GM23338 (cell line): ENCODE measurements at regions not wholly inside any gene's neighbourhood (a gene's known extent, or its start where the extent isn't known, plus 50 kb on each side); places are given as distances from the start of the nearest gene placed in this dataset.
"Not testable (repeated sequence)": the region's sequence is repeated elsewhere in the genome, so short reads cannot be mapped to it uniquely, and the experiment has no call there.

ENCODE experiments used
- ATAC-seq: fragments of 200-7000 bp; cut with Tn5 transposase; 3 replicates; pipeline ENCODE4 v1.9.1; 2020
- DNase-seq: peaks from one replicate; pipeline ENCODE4 v3.0.0-alpha.2; 2015; ENCODE audit warnings: low spot score
- H2AFZ ChIP-seq: fragments of 200-600 bp; sonication (generic); 2 replicates; pipeline ENCODE4 v1.8.0; 2016; ENCODE audit warnings: antibody characterized with exemption, mild to moderate bottlenecking, moderate library complexity
- H3F3A ChIP-seq: fragments of 200-600 bp; sonication (generic); replicated peaks from 2 replicates; pipeline ENCODE4 v1.8.0; 2017; ENCODE audit warnings: antibody characterized with exemption, mixed run types, low read depth
- H3K27ac ChIP-seq: fragments of 200-600 bp; sonication (generic); 2 replicates; pipeline ENCODE4 v1.6.1; 2016; ENCODE audit warnings: low read depth
- H3K27me3 ChIP-seq: fragments of 200-600 bp; sonication (generic); 2 replicates; pipeline ENCODE4 v1.8.0; 2016; ENCODE audit warnings: mild to moderate bottlenecking, mixed run types, moderate library complexity; ENCODE audit not compliant: insufficient read depth
- H3K36me3 ChIP-seq: fragments of 200-600 bp; sonication (generic); 2 replicates; pipeline ENCODE4 v1.8.0; 2016; ENCODE audit warnings: mild to moderate bottlenecking; ENCODE audit not compliant: insufficient read depth
- H3K4me1 ChIP-seq: fragments of 200-600 bp; sonication (generic); 2 replicates; pipeline ENCODE4 v1.8.0; 2016; ENCODE audit warnings: mild to moderate bottlenecking, moderate library complexity; ENCODE audit not compliant: insufficient read depth
- H3K4me2 ChIP-seq: fragments of 200-600 bp; sonication (generic); 2 replicates; pipeline ENCODE4 v1.7.1; 2017; ENCODE audit warnings: mixed run types
- H3K4me3 ChIP-seq: fragments of 200-600 bp; sonication (generic); 2 replicates; pipeline ENCODE4 v1.6.1; 2016; ENCODE audit warnings: mixed run types
- H3K79me2 ChIP-seq: fragments of 200-600 bp; sonication (generic); replicated peaks from 2 replicates; pipeline ENCODE4 v1.8.0; 2017; ENCODE audit warnings: mild to moderate bottlenecking; ENCODE audit not compliant: insufficient read depth
- H3K9me2 ChIP-seq: fragments of 200-600 bp; sonication (generic); 2 replicates; pipeline ENCODE4 v1.8.0; 2017; ENCODE audit not compliant: insufficient read depth
- H4K20me1 ChIP-seq: fragments of 200-600 bp; sonication (generic); replicated peaks from 2 replicates; pipeline ENCODE4 v1.8.0; 2017; ENCODE audit warnings: mild to moderate bottlenecking; ENCODE audit not compliant: insufficient read depth
- H3K27ac Mint-ChIP-seq: 2 replicates; pipeline ENCODE4 v1.8.0; 2020; ENCODE audit warnings: inconsistent platforms, mild to moderate bottlenecking, moderate library complexity, mixed read lengths
- H3K27me3 Mint-ChIP-seq: 3 replicates; pipeline ENCODE4 v1.8.0; 2022; ENCODE audit warnings: low read depth, mild to moderate bottlenecking, moderate library complexity, mixed read lengths, inconsistent platforms; ENCODE audit not compliant: insufficient read depth, poor library complexity
- H3K36me3 Mint-ChIP-seq: 3 replicates; pipeline ENCODE4 v1.8.0; 2021; ENCODE audit warnings: low read depth, mild to moderate bottlenecking, inconsistent platforms, moderate library complexity, mixed read lengths
- H3K4me1 Mint-ChIP-seq: 3 replicates; pipeline ENCODE4 v1.8.0; 2020; ENCODE audit warnings: mild to moderate bottlenecking, inconsistent platforms, mixed read lengths
- H3K4me3 Mint-ChIP-seq: 3 replicates; pipeline ENCODE4 v1.8.0; 2021; ENCODE audit warnings: moderate library complexity, mild to moderate bottlenecking, inconsistent platforms, mixed read lengths
- H3K9me3 Mint-ChIP-seq: 3 replicates; pipeline ENCODE4 v1.8.0; 2020; ENCODE audit warnings: moderate library complexity, mild to moderate bottlenecking, inconsistent platforms, mixed read lengths
- CREB1 ChIP-seq: fragments of 250-450 bp; sonication (Bioruptor Pico); IDR thresholded peaks from 2 replicates; pipeline ENCODE4 v1.5.0; 2020; ENCODE audit warnings: low read depth, mild to moderate bottlenecking, moderate library complexity
- CTCF ChIP-seq, 2 experiments: fragments of 200-600 bp in 1 of 2; sonication (generic) in 1 of 2; conservative IDR thresholded peaks; 2 replicates each; pipeline versions ENCODE4 v1.5.1 to v1.6.1; 2016 to 2017; ENCODE audit warnings: antibody characterized with exemption in 2 of 2, low read depth in 2 of 2, mild to moderate bottlenecking in 2 of 2, moderate library complexity in 1 of 2
- EZH2 ChIP-seq: fragments of 200-600 bp; sonication (generic); IDR thresholded peaks from one replicate; pipeline ENCODE4 v1.8.0; 2017; ENCODE audit warnings: antibody characterized with exemption, mild to moderate bottlenecking, low read depth; ENCODE audit not compliant: unreplicated experiment
- EZH2phosphoT487 ChIP-seq: fragments of 200-600 bp; sonication (generic); IDR thresholded peaks from one replicate; pipeline ENCODE4 v1.8.1; 2018; ENCODE audit warnings: antibody characterized with exemption; ENCODE audit not compliant: unreplicated experiment
- JUNB ChIP-seq: IDR thresholded peaks from one replicate; pipeline ENCODE4 v1.6.1; 2016; ENCODE audit warnings: antibody characterized with exemption; ENCODE audit not compliant: unreplicated experiment
- POLR2AphosphoS5 ChIP-seq: IDR thresholded peaks from 2 replicates; pipeline ENCODE4 v1.6.1; 2016; ENCODE audit warnings: antibody characterized with exemption, low read depth
- REST ChIP-seq: IDR thresholded peaks from one replicate; pipeline ENCODE4 v1.6.1; 2018; ENCODE audit warnings: antibody characterized with exemption; ENCODE audit not compliant: unreplicated experiment
- STAT1 ChIP-seq: IDR thresholded peaks from one replicate; pipeline ENCODE4 v1.6.1; 2016; ENCODE audit warnings: antibody characterized with exemption; ENCODE audit not compliant: unreplicated experiment
- ZNF114 ChIP-seq: fragments of 250-450 bp; sonication (Bioruptor Pico); IDR thresholded peaks from 2 replicates; pipeline ENCODE4 v1.5.0; 2020; ENCODE audit warnings: mild to moderate bottlenecking, moderate library complexity
- ZNF331 ChIP-seq: fragments of 250-450 bp; sonication (Bioruptor Pico); IDR thresholded peaks from 2 replicates; pipeline ENCODE4 v1.5.0; 2020; ENCODE audit warnings: low read depth, mild to moderate bottlenecking, moderate library complexity

- TF ChIP-seq CTCF (conservative IDR thresholded peaks at IDR 0.05; ENCODE audit: low read depth in 2 of 2) (no peak), EZH2 (no peak), STAT1 (no peak), EZH2phosphoT487 (no peak), ZNF331 (no peak), JUNB (no peak), POLR2AphosphoS5 (no peak)
Observed at GRCh38 chr5:60455589-60455988, 244.4 kb downstream of the DEPDC1B start (continued).

DNA sequence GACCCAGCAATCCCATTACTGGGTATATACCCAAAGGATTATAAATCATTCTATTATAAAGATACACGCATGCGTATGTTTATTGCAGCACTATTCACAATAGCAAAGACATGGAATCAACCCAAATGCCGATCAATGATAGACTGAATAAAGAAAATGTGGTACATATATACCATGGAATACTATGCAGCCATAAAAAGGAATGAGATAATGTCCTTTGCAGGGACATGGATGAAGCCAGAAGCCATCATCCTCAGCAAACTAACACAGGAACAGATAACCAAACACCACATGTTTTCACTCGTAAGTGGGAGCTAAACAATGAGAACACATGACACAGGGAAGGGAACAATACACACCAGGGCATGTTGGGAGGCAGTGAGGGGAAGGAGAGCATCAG is 245.7 kb downstream of the DEPDC1B start:
- not testable (repeated sequence) for H3K27ac Mint-ChIP-seq, H3K27ac ChIP-seq, H3K4me1 Mint-ChIP-seq, H4K20me1 ChIP-seq, H3K4me3 Mint-ChIP-seq, H3K9me3 Mint-ChIP-seq, H2AFZ ChIP-seq, H3K4me1 ChIP-seq, DNase-seq, H3K4me3 ChIP-seq, H3K79me2 ChIP-seq, H3K4me2 ChIP-seq, ATAC-seq, H3K9me2 ChIP-seq, H3K36me3 Mint-ChIP-seq, H3K36me3 ChIP-seq, H3F3A ChIP-seq, H3K27me3 Mint-ChIP-seq, H3K27me3 ChIP-seq

DNA sequence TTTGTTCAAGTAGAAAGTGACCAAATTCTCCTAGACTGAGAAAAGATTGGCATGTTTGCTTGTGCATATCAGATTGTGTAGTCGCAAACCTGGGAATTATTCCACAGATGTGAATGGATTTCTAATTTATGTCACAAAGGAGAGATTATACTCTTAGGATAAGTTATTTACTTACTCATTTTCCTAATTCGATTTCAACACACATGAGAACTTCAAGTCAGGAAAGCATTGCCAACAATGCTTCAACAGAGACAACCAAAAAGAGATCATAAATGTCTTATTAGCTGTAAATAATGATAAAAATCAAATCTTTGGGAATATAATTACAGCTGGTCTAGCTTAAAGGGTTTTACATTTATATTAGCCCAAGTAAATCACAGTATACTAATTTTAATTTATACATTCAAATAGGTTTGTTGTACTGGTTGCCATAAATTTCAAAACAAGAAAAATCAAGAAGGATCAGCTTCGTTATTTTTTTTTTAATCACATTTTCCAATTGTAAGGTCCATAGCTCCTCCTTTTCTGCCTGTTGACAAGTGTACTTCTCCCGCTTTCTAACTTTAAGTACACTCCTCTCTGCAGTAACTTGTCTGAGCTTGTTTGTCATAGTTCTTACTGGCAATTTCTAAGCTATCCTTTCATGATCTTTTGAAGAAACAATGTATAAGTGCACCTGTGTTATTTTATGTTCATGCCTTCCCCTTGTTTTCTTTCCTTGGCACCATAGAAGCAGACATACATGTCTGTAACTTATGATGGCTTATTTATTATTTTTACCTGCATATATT is 246.6 kb downstream of the DEPDC1B start:
- H3K4me1 Mint-ChIP-seq = no peaks in the 10 kb centered on the region
- ATAC-seq = no peak
- no peaks in the 10 kb centered on the region for H3K27me3 Mint-ChIP-seq
- TF ChIP-seq EZH2 (no peak), JUNB (no peak), ZNF331 (no peak), EZH2phosphoT487 (no peak), POLR2AphosphoS5 (no peak), STAT1 (no peak), REST (no peak), ZNF114 (CRISPR knock-in tag) (no peak), CREB1 (no peak)

More for the DNA sequence above, 246.6 kb downstream of the DEPDC1B start:
- no peaks in the 10 kb centered on the region for H4K20me1 ChIP-seq
- Mint-ChIP-seq H3K27ac (no peak overlapping the region), H3K4me3 (no peak overlapping the region), H3K9me3 (no peaks in the 10 kb centered on the region), H3K36me3 (no peaks in the 10 kb centered on the region)
- no peaks in the 10 kb centered on the region for H3K27me3 ChIP-seq
- H3K4me3 ChIP-seq = no peak overlapping the region
- H3K79me2 ChIP-seq = no peaks in the 10 kb centered on the region
- no peak overlapping the region for H2AFZ ChIP-seq
- H3K4me1 ChIP-seq = no peaks in the 10 kb centered on the region
- no peak overlapping the region for H3K27ac ChIP-seq
- no peaks in the 10 kb centered on the region for H3K36me3 ChIP-seq
- no peak overlapping the region for H3K4me2 ChIP-seq
- H3F3A ChIP-seq = no peaks in the 10 kb centered on the region
- no peaks in the 10 kb centered on the region; the same call in 1 of the 2 replicates for H3K9me2 ChIP-seq
- DNase-seq = no peak
